ENCODE measurements at regions not wholly inside any gene's neighbourhood (a gene's known extent, or its start where the extent isn't known, plus 50 kb on each side); places are given as distances from the start of the nearest gene placed in this dataset.
A peak's percentile ranks its signal among the peaks of the same experiment; 100 is the strongest.

GRCh38 chr9:95771556-95772246, 103.8 kb upstream of the ERCC6L2 start:
- ChIA-PET POLR2A (ENCODE audit: unreplicated experiment) (no interaction called here), CTCF (interaction anchor here (1.1 kb wide), 1 partner anchor 54 kb away, joined by 4 read pairs; no protein-coding TSS in a partner anchor)
- no peaks in the 10 kb centered on the region for H4K20me1 ChIP-seq (ENCODE audit: insufficient read depth, low read length)
- no peaks in the 10 kb centered on the region for H3K9me1 ChIP-seq (ENCODE audit: insufficient read depth, low read length)
- WGBS, 2 experiments (ENCODE audit: extremely low coverage in 2 of 2, insufficient read length in 1 of 2) = 20% methylated on average over 2 of the region's 20 CpGs; no CpG with 5 or more reads in 1 of the 2 experiments
- peak; percentile 39 for DNase-seq
- H3K18ac ChIP-seq (ENCODE audit: low read depth, low read length) = peak overlapping the region; percentile 14; the same call in 1 of the 2 replicates
- H3K79me1 ChIP-seq (ENCODE audit: low read depth in 1 of 2, low read length in 2 of 2) = no peaks in the 10 kb centered on the region
- no peak overlapping the region for H4K8ac ChIP-seq (ENCODE audit: low read depth in 2 of 2, low read length in 2 of 2)
- H2BK15ac ChIP-seq (ENCODE audit: low read depth, low read length) = no peak overlapping the region
- 0 out of 2 replicates have a peak overlapping the region, but pooled peaks have one; percentile 16 for H3K14ac ChIP-seq (replicated peaks; ENCODE audit: low read depth, low read length)
- H3K9me3 ChIP-seq (ENCODE audit: control insufficient read depth, insufficient read depth, low read length) = no peaks in the 10 kb centered on the region
- TF ChIP-seq CHD1 (IDR thresholded peaks at IDR 0.05; ENCODE audit: low read depth, low read length) (no peak), CEBPB (IDR thresholded peaks at IDR 0.05; ENCODE audit: low read depth, low read length) (0 out of 2 replicates have a peak, but pooled peaks have one; percentile 13)
- H3K4me1 ChIP-seq (ENCODE audit: control insufficient read depth, insufficient read depth, low read length) = peaks cover 23% of the 10 kb centered on the region
- in situ Hi-C loops (cut with MboI; ENCODE audit: low sequenced_read_pairs) (no loop called here), dilution Hi-C loops (cut with HindIII; ENCODE audit: low sequenced_read_pairs, unreplicated experiment) (no loop called here), intact Hi-C loops (cut with micrococcal nuclease) (loop anchor here (2.0 to 5.0 kb wide), 2 partner anchors 45 to 106 kb away; partner anchors contain the start of gene ERCC6L2)
- H3K36me3 ChIP-seq (ENCODE audit: control insufficient read depth, insufficient read depth, low read length) = no peaks in the 10 kb centered on the region
- peak overlapping the region; percentile 16; the same call in 1 of the 2 replicates for H3K4me2 ChIP-seq (ENCODE audit: low read depth, low read length)
- no peak overlapping the region; the same call in 1 of the 2 replicates for H4K5ac ChIP-seq (ENCODE audit: low read depth, low read length)
- no peak overlapping the region for H4K91ac ChIP-seq (ENCODE audit: insufficient read depth, low read depth, low read length)
- no peak overlapping the region for H3K9ac ChIP-seq (ENCODE audit: low read depth, low read length)
- no peak; the same call in 1 of the 2 replicates for ATAC-seq (ENCODE audit: low read depth)
- 0 out of 2 replicates have a peak overlapping the region, but pooled peaks have one; percentile 48 for H3K23ac ChIP-seq (ENCODE audit: low read depth, low read length)
- H3K4me3 ChIP-seq (ENCODE audit: insufficient read depth, low read depth, low read length) = no peak overlapping the region
- H3K4ac ChIP-seq (ENCODE audit: low read depth, low read length) = peak overlapping the region; percentile 27; the same call in 1 of the 2 replicates
- H2BK120ac ChIP-seq (ENCODE audit: low read depth, low read length) = peak overlapping the region; percentile 32; the same call in 1 of the 2 replicates
- H2BK5ac ChIP-seq (ENCODE audit: low read depth, low read length, poor library complexity, severe bottlenecking) = no peak overlapping the region
- H3K27ac ChIP-seq (ENCODE audit: insufficient read depth, low read length) = peak overlapping the region; percentile 51; the same call in 1 of the 2 replicates
- BruUV-seq (replicated peaks) = no TSS peak
- H2BK20ac ChIP-seq (ENCODE audit: low read depth, low read length) = no peak overlapping the region
- H2AK9ac ChIP-seq (replicated peaks; ENCODE audit: low read depth, low read length, poor library complexity) = peak overlapping the region; percentile 39
- H3K56ac ChIP-seq (ENCODE audit: extremely low read depth, insufficient read depth, low read length) = no peak overlapping the region
- 0 out of 2 replicates have a peak overlapping the region, but pooled peaks have one; percentile 4 for H2AK5ac ChIP-seq (ENCODE audit: low read depth, low read length)
- peaks cover 26% of the 10 kb centered on the region for H3K27me3 ChIP-seq (ENCODE audit: control insufficient read depth, insufficient read depth, low read length)
- H2AFZ ChIP-seq (replicated peaks; ENCODE audit: low read length, poor library complexity) = peak overlapping the region; percentile 77
